ENCODE measurements at regions not wholly inside any gene's neighbourhood (a gene's known extent, or its start where the extent isn't known, plus 50 kb on each side); places are given as distances from the start of the nearest gene placed in this dataset.
"Not testable (repeated sequence)": the region's sequence is repeated elsewhere in the genome, so short reads cannot be mapped to it uniquely, and the experiment has no call there.

DNA sequence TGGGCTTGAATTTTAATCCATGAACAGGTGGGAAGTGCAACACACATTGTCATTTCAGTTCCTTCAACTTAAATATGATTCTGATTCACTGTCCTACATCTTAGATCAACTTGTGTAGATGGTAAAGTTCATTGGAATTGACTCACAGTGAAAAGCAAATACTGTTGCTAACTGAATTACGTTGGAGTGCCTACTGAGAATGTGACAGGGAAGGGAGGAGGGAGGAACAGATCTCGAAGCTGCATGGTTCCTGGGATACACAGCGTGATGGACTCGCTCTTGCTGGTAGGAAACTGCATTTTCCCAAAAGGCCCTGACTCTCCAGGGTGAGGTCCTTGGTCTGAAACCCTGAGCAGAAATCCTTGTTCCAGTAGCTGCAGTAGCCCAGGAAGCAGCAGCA lies 284.2 kb downstream of the USP46 start:
- ATAC-seq (ENCODE audit: low FRiP score) (no peak), DNase-seq (ENCODE audit: low spot score) (no peak)
- TF ChIP-seq, protein P1, sequence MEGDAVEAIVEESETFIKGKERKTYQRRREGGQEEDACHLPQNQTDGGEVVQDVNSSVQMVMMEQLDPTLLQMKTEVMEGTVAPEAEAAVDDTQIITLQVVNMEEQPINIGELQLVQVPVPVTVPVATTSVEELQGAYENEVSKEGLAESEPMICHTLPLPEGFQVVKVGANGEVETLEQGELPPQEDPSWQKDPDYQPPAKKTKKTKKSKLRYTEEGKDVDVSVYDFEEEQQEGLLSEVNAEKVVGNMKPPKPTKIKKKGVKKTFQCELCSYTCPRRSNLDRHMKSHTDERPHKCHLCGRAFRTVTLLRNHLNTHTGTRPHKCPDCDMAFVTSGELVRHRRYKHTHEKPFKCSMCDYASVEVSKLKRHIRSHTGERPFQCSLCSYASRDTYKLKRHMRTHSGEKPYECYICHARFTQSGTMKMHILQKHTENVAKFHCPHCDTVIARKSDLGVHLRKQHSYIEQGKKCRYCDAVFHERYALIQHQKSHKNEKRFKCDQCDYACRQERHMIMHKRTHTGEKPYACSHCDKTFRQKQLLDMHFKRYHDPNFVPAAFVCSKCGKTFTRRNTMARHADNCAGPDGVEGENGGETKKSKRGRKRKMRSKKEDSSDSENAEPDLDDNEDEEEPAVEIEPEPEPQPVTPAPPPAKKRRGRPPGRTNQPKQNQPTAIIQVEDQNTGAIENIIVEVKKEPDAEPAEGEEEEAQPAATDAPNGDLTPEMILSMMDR (IDR thresholded peaks at IDR 0.05) = no peak

DNA sequence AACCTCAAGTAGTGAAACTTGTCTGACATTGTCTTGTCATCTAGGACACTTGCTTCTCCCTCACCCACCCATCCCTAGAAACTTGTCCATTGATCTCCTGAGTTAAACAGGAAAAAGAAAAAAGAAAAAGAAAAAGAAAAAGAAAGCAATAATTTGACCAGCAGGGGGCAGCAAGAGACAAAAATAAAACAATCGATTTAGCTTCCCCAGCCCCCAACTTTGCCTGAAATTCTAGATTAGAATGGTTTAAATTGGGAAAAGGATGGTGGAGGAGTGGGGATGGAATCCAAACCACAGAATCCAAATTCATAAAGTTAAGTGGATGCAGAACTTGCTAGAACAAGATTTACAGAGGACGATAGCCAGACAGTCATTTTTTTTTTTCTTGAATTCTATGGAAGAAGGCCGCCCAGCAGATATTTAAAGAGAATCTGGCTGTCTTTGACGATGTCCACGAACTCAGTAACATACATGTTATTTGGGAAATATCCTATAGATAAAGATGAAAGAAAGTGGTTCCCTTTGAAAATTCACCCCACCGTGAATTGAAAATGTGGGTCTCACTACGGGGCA lies 282.9 kb downstream of the USP46 start:
- ATAC-seq (ENCODE audit: low FRiP score) (no peak), DNase-seq (ENCODE audit: low spot score) (no peak)
- TF ChIP-seq, protein P1 (IDR thresholded peaks at IDR 0.05) = no peak

- no peak for DNase-seq (ENCODE audit: low spot score)
- TF ChIP-seq, protein P1 (IDR thresholded peaks at IDR 0.05) = no peak
- ATAC-seq (ENCODE audit: low FRiP score) = no peak
Measured at GRCh38 chr4:52377563-52377962, 281.5 kb downstream of the USP46 start.

DNA sequence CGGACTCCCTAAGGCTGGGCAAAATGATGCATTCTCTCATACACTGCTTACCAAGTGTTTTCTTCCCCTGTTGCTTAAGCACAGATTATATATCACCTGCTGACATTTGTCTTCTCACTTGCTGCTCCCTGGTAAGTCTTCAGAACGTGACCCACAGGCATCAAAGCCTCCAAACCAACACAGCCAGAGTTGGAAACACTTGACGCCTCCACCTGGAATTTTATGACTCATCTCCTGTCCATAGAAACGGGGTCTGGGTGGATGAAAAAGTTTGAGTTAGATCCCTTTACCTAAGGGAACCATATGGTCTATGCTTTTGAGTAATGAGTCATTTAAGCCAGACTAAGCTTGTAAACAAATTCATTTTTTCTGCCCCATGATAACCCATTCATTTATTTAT lies 251.6 kb downstream of the USP46 start:
- no peak for DNase-seq (ENCODE audit: low spot score)
- TF ChIP-seq, protein P1 (IDR thresholded peaks at IDR 0.05) = no peak
- no peak for ATAC-seq (ENCODE audit: low FRiP score)

- TF ChIP-seq, protein P1 (IDR thresholded peaks at IDR 0.05) = no peak
Measured at GRCh38 chr4:52408032-52408431, 251.1 kb downstream of the USP46 start.

DNA sequence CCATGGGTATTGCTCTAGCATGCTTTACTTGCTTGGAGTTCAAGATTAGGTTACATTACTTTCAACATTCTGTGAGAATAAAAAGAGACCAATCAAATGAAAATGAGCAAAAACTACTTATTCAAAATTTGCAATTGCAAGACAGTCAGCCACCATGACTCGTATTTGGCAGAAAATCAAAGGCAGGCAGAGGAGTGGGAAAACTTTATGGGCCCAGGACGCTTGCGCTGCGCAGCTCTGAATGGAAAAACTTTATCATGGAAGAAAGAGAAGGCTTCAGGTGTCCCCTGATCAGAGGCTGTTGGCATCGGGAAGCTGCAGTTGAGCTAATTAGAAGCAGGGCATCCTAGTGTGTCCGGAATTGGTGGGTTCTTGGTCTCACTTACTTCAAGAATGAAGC lies 250.6 kb downstream of the USP46 start:
- DNase-seq (ENCODE audit: low spot score) (no peak), ATAC-seq (ENCODE audit: low FRiP score) (no peak)
- TF ChIP-seq, protein P1 (IDR thresholded peaks at IDR 0.05) = no peak

More at GRCh38 chr4:52408032-52408431, 251.1 kb downstream of the USP46 start:
- ATAC-seq (ENCODE audit: low FRiP score) (no peak), DNase-seq (ENCODE audit: low spot score) (no peak)

- not testable (repeated sequence) for DNase-seq (ENCODE audit: low spot score); ATAC-seq (ENCODE audit: low FRiP score)
Measured at GRCh38 chr4:52409766-52410165, 249.3 kb downstream of the USP46 start.

Measured in omental fat pad (tissue), 3 donors.